GM20000 (cell line): ENCODE measurements at regions not wholly inside any gene's neighbourhood (a gene's known extent, or its start where the extent isn't known, plus 50 kb on each side); places are given as distances from the start of the nearest gene placed in this dataset.

Experiments
- DNase-seq: peaks from one replicate; pipeline ENCODE4 v3.0.0; 2012; ENCODE audit warnings: low spot score
- TF ChIP-seq, protein P1 (sequence below): IDR thresholded peaks from 2 replicates; pipeline ENCODE4 v1.5.1; 2012; ENCODE audit warnings: mild to moderate bottlenecking, control low read depth; ENCODE audit errors: extremely low read depth, missing control alignments

DNA sequence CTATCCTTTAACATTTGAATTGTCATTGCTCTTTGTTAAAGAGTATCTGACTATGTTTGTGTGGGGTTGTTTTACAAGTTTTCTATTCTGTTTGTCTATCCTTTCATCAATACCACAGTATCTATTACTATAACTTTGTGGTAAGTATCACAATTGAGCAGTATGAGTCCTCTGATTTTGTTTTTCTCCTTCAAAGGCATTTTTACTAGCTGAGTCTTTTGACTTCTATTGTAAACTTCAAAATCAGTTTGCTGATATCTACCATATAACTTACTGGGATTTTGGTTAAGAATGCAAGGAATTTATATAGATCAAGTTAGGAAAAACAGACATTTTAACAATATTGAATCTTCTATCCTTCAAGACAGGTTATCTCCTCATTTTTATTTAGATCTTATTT lies 789.8 kb upstream of the PTPRD start:
- DNase-seq: no peak
- TF ChIP-seq, protein P1, sequence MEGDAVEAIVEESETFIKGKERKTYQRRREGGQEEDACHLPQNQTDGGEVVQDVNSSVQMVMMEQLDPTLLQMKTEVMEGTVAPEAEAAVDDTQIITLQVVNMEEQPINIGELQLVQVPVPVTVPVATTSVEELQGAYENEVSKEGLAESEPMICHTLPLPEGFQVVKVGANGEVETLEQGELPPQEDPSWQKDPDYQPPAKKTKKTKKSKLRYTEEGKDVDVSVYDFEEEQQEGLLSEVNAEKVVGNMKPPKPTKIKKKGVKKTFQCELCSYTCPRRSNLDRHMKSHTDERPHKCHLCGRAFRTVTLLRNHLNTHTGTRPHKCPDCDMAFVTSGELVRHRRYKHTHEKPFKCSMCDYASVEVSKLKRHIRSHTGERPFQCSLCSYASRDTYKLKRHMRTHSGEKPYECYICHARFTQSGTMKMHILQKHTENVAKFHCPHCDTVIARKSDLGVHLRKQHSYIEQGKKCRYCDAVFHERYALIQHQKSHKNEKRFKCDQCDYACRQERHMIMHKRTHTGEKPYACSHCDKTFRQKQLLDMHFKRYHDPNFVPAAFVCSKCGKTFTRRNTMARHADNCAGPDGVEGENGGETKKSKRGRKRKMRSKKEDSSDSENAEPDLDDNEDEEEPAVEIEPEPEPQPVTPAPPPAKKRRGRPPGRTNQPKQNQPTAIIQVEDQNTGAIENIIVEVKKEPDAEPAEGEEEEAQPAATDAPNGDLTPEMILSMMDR: no peak

DNA sequence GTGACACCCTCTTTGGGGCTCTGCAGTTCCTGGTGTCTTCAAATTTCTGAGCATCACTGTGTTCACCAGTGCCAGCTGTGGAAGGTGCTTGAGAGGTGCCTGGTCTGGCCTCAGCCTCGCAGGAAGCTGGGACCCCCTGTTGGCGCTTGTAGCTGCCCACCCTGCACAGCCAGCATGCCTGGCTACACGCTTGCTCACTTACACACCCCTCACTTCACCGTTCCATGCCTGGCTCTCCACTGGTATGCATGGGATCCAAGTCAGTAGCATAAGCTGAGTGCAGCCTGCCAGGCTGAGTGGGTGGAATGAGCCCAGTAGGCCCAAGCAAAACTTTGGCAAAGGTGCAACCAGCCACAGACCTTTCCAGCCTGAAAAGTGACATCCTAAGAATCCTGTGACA lies 801.4 kb upstream of the PTPRD start:
- TF ChIP-seq, protein P1: no peak
- DNase-seq: no peak

DNA sequence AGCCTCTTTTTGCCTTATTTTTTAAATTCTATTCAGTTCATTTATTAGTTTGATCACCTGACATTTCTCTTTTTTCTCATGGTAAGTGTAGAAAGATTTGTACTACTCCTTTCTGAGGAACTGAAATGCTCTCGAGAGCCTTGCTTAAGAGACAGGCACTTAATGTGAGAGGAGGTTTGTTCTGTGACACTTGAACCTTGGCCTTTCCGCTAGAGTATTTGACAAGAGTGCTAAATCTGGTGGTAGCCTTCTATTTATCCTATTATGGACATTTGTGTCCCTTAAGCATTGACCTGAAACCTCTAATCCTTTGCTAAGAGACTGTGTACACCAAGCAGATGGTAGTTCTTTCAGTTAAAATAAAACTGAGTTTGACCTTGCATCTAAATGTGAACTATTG lies 805.0 kb upstream of the PTPRD start:
- no peak for DNase-seq
- TF ChIP-seq, protein P1: no peak

DNA sequence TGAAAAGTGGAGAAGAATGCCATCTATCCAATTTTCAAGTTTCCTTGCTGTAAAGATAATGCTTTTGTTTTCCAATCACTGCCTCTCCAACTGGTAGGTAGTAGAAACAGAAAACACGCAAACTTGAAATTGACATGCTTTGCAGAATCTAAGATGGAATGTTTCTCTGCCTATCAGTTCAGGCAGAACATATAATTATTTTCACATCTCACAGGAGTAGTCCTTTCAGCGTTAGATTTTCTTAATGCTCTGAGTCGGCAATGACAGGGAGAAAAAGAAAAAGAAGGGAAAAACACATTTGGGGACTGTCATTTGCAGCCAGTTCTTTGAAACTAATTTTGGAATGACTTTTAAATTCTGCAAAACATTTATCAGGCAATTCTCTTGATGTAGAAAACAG lies 818.7 kb upstream of the PTPRD start:
- TF ChIP-seq, protein P1: no peak
- no peak for DNase-seq

DNA sequence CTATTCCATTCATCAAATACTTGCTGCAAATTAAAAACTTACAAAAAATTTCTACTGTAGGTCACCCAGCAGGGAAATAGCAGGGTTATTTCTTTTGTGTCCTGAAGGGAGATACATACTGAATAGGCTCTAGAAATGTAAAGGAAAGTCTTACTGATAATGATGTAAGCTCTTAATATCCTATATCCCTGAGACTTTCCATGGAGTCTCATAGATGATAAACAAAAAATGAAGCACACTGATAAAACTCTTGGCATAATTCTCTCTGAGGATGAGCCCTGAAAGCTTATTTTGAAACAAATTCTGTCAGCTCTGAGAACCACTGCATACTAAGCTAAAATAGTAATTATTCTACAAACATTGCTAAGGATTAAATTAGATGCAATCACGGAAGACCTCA lies 819.6 kb upstream of the PTPRD start:
- TF ChIP-seq, protein P1: no peak
- DNase-seq: no peak

DNA sequence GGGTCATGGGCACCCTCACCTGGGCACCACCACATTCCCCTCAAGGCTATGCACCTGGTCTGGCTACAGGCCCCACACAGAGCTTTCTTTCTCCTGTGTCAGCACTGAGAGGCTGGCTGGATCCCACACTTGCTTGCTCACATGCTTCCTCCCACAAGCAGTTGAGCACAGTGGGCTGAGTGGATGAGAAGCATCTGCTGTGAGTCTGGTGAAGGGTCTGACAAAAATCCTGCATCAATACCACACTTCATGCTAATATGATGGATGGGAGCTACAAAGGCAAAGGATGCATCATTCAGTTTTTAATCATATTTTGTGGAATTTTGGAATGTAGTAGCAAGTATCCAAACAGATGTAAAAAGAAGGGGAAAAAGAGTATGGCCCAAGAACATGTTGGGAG lies 830.8 kb upstream of the PTPRD start:
- no peak for DNase-seq
- TF ChIP-seq, protein P1: no peak

DNA sequence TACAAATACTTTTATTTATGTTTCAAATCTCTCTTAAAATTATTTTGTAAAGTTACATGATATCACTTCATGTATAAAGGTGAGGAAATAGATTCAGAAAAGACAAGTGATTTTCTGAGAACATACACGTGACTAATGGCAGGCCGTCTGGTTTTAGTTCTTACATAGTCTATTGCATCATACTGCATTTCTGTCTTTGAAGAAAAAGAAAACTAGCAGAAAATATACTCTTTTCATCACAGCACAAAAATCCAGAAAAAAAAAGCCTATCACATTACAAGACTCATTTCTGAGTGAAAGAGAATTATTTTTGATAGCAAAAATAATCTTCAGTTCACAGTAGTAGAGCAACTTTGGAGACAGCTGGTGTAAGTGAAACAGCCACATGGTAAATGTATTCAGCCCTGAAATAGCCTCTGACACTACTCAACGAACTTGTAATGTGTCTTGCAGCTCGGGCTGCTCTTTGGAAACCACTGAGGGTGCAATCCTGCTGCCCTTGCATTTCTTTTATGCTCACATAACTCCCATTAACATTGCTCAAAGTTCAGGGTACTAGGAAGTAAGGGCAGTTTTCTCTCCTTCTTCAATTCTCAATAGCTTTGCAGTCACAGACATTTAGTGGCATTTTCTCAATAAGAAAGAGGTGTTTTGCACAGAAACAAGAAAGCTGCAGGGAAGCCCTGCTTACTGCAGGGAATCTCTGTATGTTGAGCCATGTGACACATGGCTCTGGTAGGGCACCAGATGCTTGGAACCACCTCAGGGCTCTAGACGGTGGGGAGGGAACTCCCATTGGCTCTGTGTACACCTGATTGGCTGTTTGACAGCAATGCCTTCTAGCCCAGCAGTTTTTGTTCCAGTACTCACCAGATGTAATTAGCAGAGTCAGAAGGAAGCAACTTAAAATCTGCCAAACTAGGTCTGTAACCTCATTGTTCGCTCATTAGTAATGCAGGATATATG lies 845.3 kb upstream of the PTPRD start:
- TF ChIP-seq, protein P1: no peak
- DNase-seq: no peak
